AG04449 (cell line): ENCODE measurements at regions not wholly inside any gene's neighbourhood (a gene's known extent, or its start where the extent isn't known, plus 50 kb on each side); places are given as distances from the start of the nearest gene placed in this dataset.
A peak's percentile ranks its signal among the peaks of the same experiment; 100 is the strongest.

ENCODE experiments used
- CTCF ChIA-PET: fragments of 350-600 bp; formaldehyde crosslinking; extraction: SDS; loops from one replicate; lab custom pipeline; 2021; ENCODE audit warnings: antibody characterized with exemption; lab: Yijun Ruan, JAX
- POLR2A ChIA-PET: fragments of 400-600, 350-600 bp; formaldehyde crosslinking; extraction: SDS; loops from one replicate; lab custom pipeline; 2020; ENCODE audit warnings: antibody characterized with exemption, inconsistent platforms; lab: Yijun Ruan, JAX
- DNase-seq: peaks from one replicate; pipeline ENCODE4 v3.0.0-alpha.2; 2010; ENCODE audit warnings: low read depth, low spot score
- H3K4me3 ChIP-seq: 2 replicates; pipeline ENCODE4 v1.5.1; 2011; ENCODE audit warnings: low read depth, mild to moderate bottlenecking, control low read depth, low read length
- CTCF ChIP-seq: IDR thresholded peaks from one replicate; pipeline ENCODE4 v1.5.1; 2011; ENCODE audit warnings: mild to moderate bottlenecking, moderate library complexity, low read length, control low read depth, inconsistent platforms; ENCODE audit not compliant: insufficient read depth; ENCODE audit errors: missing control alignments

DNA sequence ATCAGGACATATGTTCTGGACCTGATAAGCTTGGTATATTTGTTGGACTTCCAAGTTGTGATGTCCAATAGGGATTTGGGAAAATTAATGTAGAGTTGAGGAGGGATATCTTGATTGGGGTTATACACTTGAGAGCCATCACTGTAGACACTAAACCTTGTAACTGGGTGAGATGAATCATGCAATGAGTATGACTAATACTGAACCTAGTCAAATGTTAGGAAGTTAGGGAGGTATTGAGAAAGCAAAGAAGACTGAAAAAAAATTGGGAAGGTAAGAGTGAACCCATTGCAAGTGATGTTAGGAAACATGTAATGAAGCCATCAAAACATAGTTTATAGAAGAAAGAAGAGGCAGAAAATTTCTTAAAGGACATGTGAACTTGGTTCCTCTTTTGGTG lies 668.4 kb upstream of the CDH9 start:
- no peak for TF ChIP-seq CTCF
- DNase-seq: no peak
- H3K4me3 ChIP-seq: no peak overlapping the region
- ChIA-PET POLR2A (no interaction called here), CTCF (no interaction called here)

DNA sequence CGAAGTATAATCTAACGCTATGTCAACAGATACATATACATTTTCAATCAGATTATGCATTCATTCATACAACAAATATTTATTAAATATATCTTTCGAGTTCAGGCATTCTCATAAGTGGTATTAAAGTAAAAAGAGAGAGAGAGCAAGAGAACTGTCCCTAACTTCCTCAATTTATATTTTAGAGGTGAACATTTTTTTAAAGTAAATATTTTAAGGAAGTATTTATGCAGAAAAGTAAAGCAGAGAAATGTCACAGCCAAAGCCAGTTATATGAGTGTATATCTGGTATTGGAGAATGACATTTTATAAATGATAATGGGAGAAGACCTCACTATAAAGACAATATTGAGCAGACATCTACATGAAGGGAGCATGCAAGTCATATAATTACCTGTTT lies 667.3 kb upstream of the CDH9 start:
- H3K4me3 ChIP-seq: no peak overlapping the region
- ChIA-PET POLR2A (no interaction called here), CTCF (no interaction called here)
- TF ChIP-seq CTCF: no peak
- DNase-seq: no peak

DNA sequence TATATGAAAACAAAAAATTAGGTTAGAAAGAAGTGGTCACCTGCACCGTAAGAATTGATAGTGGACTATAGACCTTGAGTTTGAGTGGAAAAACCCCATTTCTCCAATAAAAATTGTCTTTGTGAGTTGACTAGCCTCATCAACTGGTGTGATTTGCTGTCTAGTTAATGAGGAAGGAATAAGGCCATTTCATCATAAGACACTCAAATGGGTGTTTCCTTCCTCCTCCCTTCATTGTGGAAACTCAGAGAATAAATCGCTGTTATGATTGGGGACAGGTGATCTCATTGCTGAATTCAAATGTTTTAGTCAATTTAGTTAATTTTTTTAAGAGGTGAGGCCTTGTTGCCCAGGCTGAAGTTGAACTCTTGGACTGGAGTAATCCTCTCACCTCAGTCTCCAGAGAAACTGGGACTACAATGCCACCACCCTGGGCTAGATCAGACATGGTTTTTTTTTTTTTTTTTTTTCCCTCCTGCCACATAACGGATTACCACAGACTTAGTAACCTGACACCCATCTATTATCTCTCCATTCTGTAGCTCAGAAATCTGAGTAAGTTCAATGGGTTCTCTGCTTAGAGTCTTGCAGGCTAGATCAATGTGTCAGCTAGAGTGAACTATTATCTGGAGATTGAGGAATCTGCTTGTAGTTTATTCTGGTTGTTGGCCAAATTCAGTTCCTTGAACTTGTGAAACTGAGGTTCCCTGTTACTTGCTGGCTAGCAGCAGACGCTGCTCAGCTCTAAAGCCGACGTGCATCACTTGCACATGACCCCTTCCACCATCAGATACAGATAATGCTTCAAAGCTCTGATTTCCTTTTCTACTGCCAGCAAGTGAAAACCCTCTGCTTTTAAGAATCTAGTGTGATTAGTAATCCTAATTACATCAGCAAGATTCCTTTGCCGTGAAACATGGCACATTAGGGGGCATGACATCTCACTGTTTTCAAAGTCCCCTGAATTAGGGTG lies 663.8 kb upstream of the CDH9 start:
- TF ChIP-seq CTCF: no peak
- peak; percentile 10 for DNase-seq
- CTCF ChIA-PET: no interaction called here
- POLR2A ChIA-PET: no interaction called here
- H3K4me3 ChIP-seq: no peak overlapping the region

DNA sequence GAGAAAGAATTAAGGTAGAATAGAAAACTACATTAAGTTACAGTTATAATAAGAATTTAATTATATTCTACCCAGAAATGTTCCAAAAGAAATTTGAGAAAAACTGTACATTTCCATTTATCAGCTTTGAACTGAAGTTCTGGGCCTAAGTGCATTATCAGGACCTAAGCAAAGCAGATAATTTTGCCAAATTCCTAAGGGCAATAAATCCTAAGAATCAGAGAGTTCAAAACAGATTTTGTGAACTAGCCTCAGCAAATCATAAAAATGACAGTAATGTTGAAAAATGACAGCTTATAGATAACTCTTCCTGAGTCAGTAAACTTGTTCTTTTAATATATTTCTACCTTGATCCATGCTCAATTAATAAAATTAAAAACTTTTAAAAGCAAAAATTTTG lies 662.1 kb upstream of the CDH9 start:
- ChIA-PET CTCF (no interaction called here), POLR2A (no interaction called here)
- no peak overlapping the region for H3K4me3 ChIP-seq
- no peak for DNase-seq
- no peak for TF ChIP-seq CTCF

DNA sequence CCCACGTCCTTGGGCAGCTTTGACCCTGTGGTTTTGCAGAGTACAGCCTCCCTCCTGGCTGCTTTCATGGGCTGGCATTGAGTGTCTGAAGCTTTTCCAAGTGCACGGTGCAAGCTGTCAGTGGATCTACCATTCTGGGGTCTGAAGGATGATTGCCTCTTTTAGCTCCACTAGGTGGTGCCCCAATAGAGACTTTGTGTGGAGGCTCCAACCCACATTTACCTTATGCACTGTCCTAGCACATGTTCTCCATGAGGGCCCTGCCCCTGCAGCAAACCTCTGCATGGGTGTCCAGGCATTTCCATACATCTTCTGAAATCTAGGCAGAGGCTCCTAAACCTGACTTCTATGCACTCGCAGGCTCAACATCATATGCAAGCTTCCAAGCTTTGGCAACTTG lies 644.2 kb upstream of the CDH9 start:
- H3K4me3 ChIP-seq: no peak overlapping the region
- ChIA-PET POLR2A (no interaction called here), CTCF (no interaction called here)
- no peak for TF ChIP-seq CTCF
- DNase-seq: no peak

DNA sequence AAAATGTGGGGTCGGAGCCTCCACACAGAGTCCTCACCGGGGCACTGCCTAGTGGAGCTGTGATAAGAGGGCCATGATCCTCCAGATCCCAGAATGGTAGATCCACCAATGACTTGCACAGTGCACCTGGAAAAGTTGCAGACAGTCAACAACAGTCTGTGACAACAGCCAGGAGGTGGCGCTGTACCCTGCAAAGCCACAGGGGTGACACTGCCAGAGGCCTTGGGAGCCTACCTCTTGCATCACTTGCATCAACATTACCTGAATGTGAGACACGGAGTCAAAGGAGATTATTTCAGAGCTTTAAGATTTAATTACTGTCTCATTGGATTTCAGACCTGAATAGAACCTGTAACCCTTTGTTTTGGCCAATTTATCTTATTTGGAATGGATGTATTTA lies 614.1 kb upstream of the CDH9 start:
- ChIA-PET POLR2A (no interaction called here), CTCF (no interaction called here)
- no peak for DNase-seq
- no peak overlapping the region for H3K4me3 ChIP-seq
- TF ChIP-seq CTCF: no peak
